OCI-LY7 (cell line): ENCODE measurements at regions not wholly inside any gene's neighbourhood (a gene's known extent, or its start where the extent isn't known, plus 50 kb on each side); places are given as distances from the start of the nearest gene placed in this dataset.

Source experiments
- BruUV-seq: library from RNA; stranded (reverse); fragments of 400-500 nt; replicated peaks from 2 replicates; lab custom pipeline; 2021; lab: Mats Ljungman, UMichigan
- CTCF ChIA-PET: fragments of 300-600 bp; sonication (Branson Sonifier 250); formaldehyde crosslinking; loops from one replicate; lab custom pipeline; 2022; ENCODE audit warnings: antibody characterized with exemption; ENCODE audit not compliant: unreplicated experiment; lab: Charles Lee
- POLR2A ChIA-PET: fragments of 300-600 bp; sonication (Branson Sonifier 250); formaldehyde crosslinking; loops from one replicate; lab custom pipeline; 2022; ENCODE audit warnings: antibody characterized with exemption; lab: Charles Lee
- DNase-seq: peaks from one replicate; pipeline ENCODE4 v3.0.0-alpha.2; 2015; ENCODE audit warnings: low spot score
- H2AFZ ChIP-seq: fragments of 200-600 bp; sonication (generic), shearing (Covaris generic); 2 replicates; pipeline ENCODE4 v1.6.1; 2014; ENCODE audit warnings: mild to moderate bottlenecking, antibody characterized with exemption, low read length, moderate library complexity
- H3K27ac ChIP-seq: fragments of 200-600 bp; sonication (generic); 2 replicates; pipeline ENCODE4 v1.5.1; 2014; ENCODE audit warnings: mixed run types, low read depth, mild to moderate bottlenecking, moderate library complexity, low read length, inconsistent platforms; ENCODE audit not compliant: poor library complexity, severe bottlenecking
- H3K36me3 ChIP-seq: fragments of 200-600 bp; sonication (generic); 2 replicates; pipeline ENCODE4 v1.6.1; 2014; ENCODE audit warnings: mild to moderate bottlenecking, antibody characterized with exemption, low read length, moderate library complexity, mixed read lengths; ENCODE audit not compliant: insufficient read depth
- H3K4me1 ChIP-seq: fragments of 200-600 bp; sonication (generic); 2 replicates; pipeline ENCODE4 v1.5.1; 2014; ENCODE audit warnings: mild to moderate bottlenecking, low read length; ENCODE audit not compliant: insufficient read depth, poor library complexity, severe bottlenecking
- H3K4me2 ChIP-seq: fragments of 200-600 bp; sonication (generic); 2 replicates; pipeline ENCODE4 v1.6.1; 2014; ENCODE audit warnings: mild to moderate bottlenecking, low read length
- H3K4me3 ChIP-seq: fragments of 200-600 bp; sonication (generic); 2 replicates; pipeline ENCODE4 v1.5.1; 2014; ENCODE audit warnings: mild to moderate bottlenecking, low read depth, low read length; ENCODE audit not compliant: poor library complexity, severe bottlenecking
- H3K79me2 ChIP-seq: fragments of 200-600 bp; sonication (generic); 2 replicates; pipeline ENCODE4 v1.6.1; 2016; ENCODE audit warnings: low read depth, mild to moderate bottlenecking, low read length, moderate library complexity, mixed read lengths; ENCODE audit not compliant: insufficient read depth
- H3K9me2 ChIP-seq: fragments of 200-600 bp; sonication (generic); 2 replicates; pipeline ENCODE4 v1.6.1; 2016; ENCODE audit warnings: mild to moderate bottlenecking, low read length, mixed read lengths; ENCODE audit not compliant: insufficient read depth
- H3K9me3 ChIP-seq: fragments of 200-600 bp; sonication (generic); 2 replicates; pipeline ENCODE4 v1.6.1; 2014; ENCODE audit warnings: mild to moderate bottlenecking, mixed run types, low read length, mixed read lengths
- H4K20me1 ChIP-seq: fragments of 200-600 bp; sonication (generic); 2 replicates; pipeline ENCODE4 v1.6.1; 2014; ENCODE audit warnings: mild to moderate bottlenecking, antibody characterized with exemption, low read length, moderate library complexity, mixed read lengths; ENCODE audit not compliant: insufficient read depth
- CTCF ChIP-seq: fragments of 200-600 bp; sonication (generic); conservative IDR thresholded peaks from 2 replicates; pipeline ENCODE4 v1.5.1; 2014; ENCODE audit warnings: mild to moderate bottlenecking, antibody characterized with exemption, low read length, moderate library complexity, mixed read lengths
- EZH2phosphoT487 ChIP-seq: fragments of 200-600 bp; sonication (generic); IDR thresholded peaks from 2 replicates; pipeline ENCODE4 v1.6.1; 2018; ENCODE audit warnings: low read depth, borderline replicate concordance, mild to moderate bottlenecking, mixed run types, antibody characterized with exemption, low read length, moderate library complexity, mixed read lengths
- intact Hi-C: fragments of 100-400 bp; cut with micrococcal nuclease; formaldehyde crosslinking; loops from one replicate; pipeline ENCODE4 v1.10.0; 2022; ENCODE audit not compliant: unreplicated experiment

- ChIA-PET POLR2A (interaction anchor here (0.6 to 12.1 kb wide), 9 partner anchors 11 to 235 kb away, joined by 3 to 139 read pairs (median 4); no protein-coding TSS in a partner anchor), CTCF (no interaction called here)
- H3K4me1 ChIP-seq, result peaks cover 84% of the 10 kb centered on the region
- no peak for TF ChIP-seq CTCF
- no peak for TF ChIP-seq EZH2phosphoT487
- H4K20me1 ChIP-seq, result no peaks in the 10 kb centered on the region
- H3K4me3 ChIP-seq, result no peak overlapping the region
- H3K9me2 ChIP-seq, result no peaks in the 10 kb centered on the region
- H3K36me3 ChIP-seq, result no peaks in the 10 kb centered on the region
- H3K9me3 ChIP-seq, result no peaks in the 10 kb centered on the region
- no peaks in the 10 kb centered on the region for H3K79me2 ChIP-seq
- BruUV-seq, result no TSS peak
- peak overlapping the region; percentile 19; the same call in 1 of the 2 replicates for H3K4me2 ChIP-seq
- intact Hi-C loops, result loop anchor here (2.0 kb wide), 1 partner anchor 21 kb away; no protein-coding TSS in a partner anchor
- peak overlapping the region; percentile 7 for H3K27ac ChIP-seq
- no peak for DNase-seq
- H2AFZ ChIP-seq, result peak overlapping the region; percentile 39; the same call in 1 of the 2 replicates
Measured at GRCh38 chr20:53845980-53846379, 224.4 kb downstream of the BCAS1 start.

DNA sequence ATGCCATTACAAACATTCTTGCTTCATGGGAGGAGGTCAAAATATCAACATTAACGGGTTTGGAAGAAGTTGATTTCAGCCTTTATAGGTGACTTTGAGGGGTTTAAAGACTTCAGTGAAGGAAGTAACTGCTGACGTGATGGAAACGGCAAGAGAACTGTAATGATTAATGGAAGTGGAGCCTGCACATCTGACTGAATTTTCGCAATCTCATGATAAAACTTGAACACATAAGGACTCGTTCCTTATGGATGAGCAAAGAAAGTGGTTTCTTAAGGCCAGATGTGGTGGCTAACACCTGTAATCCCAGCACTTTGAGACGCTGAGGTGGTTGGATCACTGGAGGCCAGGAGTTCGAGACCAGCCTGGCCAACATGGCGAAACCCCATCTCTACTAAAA is 226.1 kb downstream of the BCAS1 start:
- no peaks in the 10 kb centered on the region for H3K9me2 ChIP-seq
- CTCF ChIA-PET, result interaction anchor here (1.2 kb wide), 1 partner anchor 86 kb away, joined by 4 read pairs; no protein-coding TSS in a partner anchor
- H4K20me1 ChIP-seq, result no peaks in the 10 kb centered on the region
- H3K4me1 ChIP-seq, result peaks cover 90% of the 10 kb centered on the region
- H3K27ac ChIP-seq, result no peak overlapping the region
- H3K4me3 ChIP-seq, result no peak overlapping the region
- peak overlapping the region; percentile 15; the same call in 1 of the 2 replicates for H2AFZ ChIP-seq
- no peak overlapping the region for H3K4me2 ChIP-seq
- intact Hi-C loops, result no loop called here
- TF ChIP-seq CTCF (no peak), EZH2phosphoT487 (no peak)
- H3K36me3 ChIP-seq, result no peaks in the 10 kb centered on the region
- H3K79me2 ChIP-seq, result no peaks in the 10 kb centered on the region
- H3K9me3 ChIP-seq, result no peaks in the 10 kb centered on the region
- no TSS peak for BruUV-seq
- POLR2A ChIA-PET, result interaction anchor here (1.1 to 12.1 kb wide), 5 partner anchors 16 to 176 kb away, joined by 3 to 139 read pairs (median 6); no protein-coding TSS in a partner anchor
- DNase-seq, result no peak

GRCh38 chr20:53843645-53844044 is 226.7 kb downstream of the BCAS1 start:
- Histone ChIP-seq H3K27ac (peak overlapping the region; percentile 21), H4K20me1 (no peaks in the 10 kb centered on the region), H3K79me2 (no peaks in the 10 kb centered on the region), H3K4me3 (no peak overlapping the region), H3K4me1 (peaks cover 94% of the 10 kb centered on the region), H3K9me3 (no peaks in the 10 kb centered on the region), H3K9me2 (no peaks in the 10 kb centered on the region), H3K4me2 (no peak overlapping the region), H2AFZ (peak overlapping the region; percentile 15; the same call in 1 of the 2 replicates), H3K36me3 (no peaks in the 10 kb centered on the region)
- ChIA-PET POLR2A (interaction anchor here (0.7 to 12.1 kb wide), 13 partner anchors 8 to 212 kb away, joined by 3 to 139 read pairs (median 4); no protein-coding TSS in a partner anchor), CTCF (interaction anchor here (1.2 kb wide), 1 partner anchor 87 kb away, joined by 4 read pairs; no protein-coding TSS in a partner anchor)
- BruUV-seq, result no TSS peak
- TF ChIP-seq EZH2phosphoT487 (no peak), CTCF (no peak)
- DNase-seq, result no peak
- intact Hi-C loops, result no loop called here
